ENCODE measurements at regions not wholly inside any gene's neighbourhood (a gene's known extent, or its start where the extent isn't known, plus 50 kb on each side); places are given as distances from the start of the nearest gene placed in this dataset.

GRCh38 chr3:161576311-161576710 is 79.7 kb downstream of the OTOL1 start:
- no peak for DNase-seq (ENCODE audit: low spot score)
- no peak overlapping the region for H3K27ac ChIP-seq
- no peak for TF ChIP-seq CTCF (conservative IDR thresholded peaks at IDR 0.05; ENCODE audit: low read depth)
- POLR2A ChIA-PET (ENCODE audit: low non-redundant PET) = no interaction called here
- CTCF ChIA-PET = interaction anchor here (0.7 kb wide), 1 partner anchor 67 kb away, joined by 3 read pairs; no protein-coding TSS in a partner anchor

- DNase-seq (ENCODE audit: low spot score) = no peak
- H3K27ac ChIP-seq = no peak overlapping the region
- ChIA-PET CTCF (interaction anchor here (0.7 kb wide), 1 partner anchor 67 kb away, joined by 3 read pairs; no protein-coding TSS in a partner anchor), POLR2A (ENCODE audit: low non-redundant PET) (no interaction called here)
- no peak for TF ChIP-seq CTCF (conservative IDR thresholded peaks at IDR 0.05; ENCODE audit: low read depth)
These were observed 80.3 kb downstream of the OTOL1 start for GRCh38 chr3:161576714-161577510.

- no peak overlapping the region for H3K27ac ChIP-seq
- DNase-seq (ENCODE audit: low spot score) = no peak
- ChIA-PET POLR2A (ENCODE audit: low non-redundant PET) (no interaction called here), CTCF (no interaction called here)
- no peak for TF ChIP-seq CTCF (conservative IDR thresholded peaks at IDR 0.05; ENCODE audit: low read depth)
These were observed 81.1 kb downstream of the OTOL1 start for GRCh38 chr3:161577662-161578061.

GRCh38 chr3:161579395-161580126 is 83.0 kb downstream of the OTOL1 start:
- H3K27ac ChIP-seq = no peak overlapping the region
- no peak for TF ChIP-seq CTCF (conservative IDR thresholded peaks at IDR 0.05; ENCODE audit: low read depth)
- ChIA-PET CTCF (interaction anchor here (0.7 kb wide), 1 partner anchor 18 kb away, joined by 4 read pairs; no protein-coding TSS in a partner anchor), POLR2A (ENCODE audit: low non-redundant PET) (no interaction called here)
- no peak for DNase-seq (ENCODE audit: low spot score)

GRCh38 chr3:161585922-161586321 is 89.3 kb downstream of the OTOL1 start:
- ChIA-PET CTCF (no interaction called here), POLR2A (ENCODE audit: low non-redundant PET) (no interaction called here)

More at GRCh38 chr3:161585922-161586321, 89.3 kb downstream of the OTOL1 start:
- TF ChIP-seq CTCF (conservative IDR thresholded peaks at IDR 0.05; ENCODE audit: low read depth) = no peak
- DNase-seq (ENCODE audit: low spot score) = no peak
- no peak overlapping the region for H3K27ac ChIP-seq

Data from RWPE1 (cell line).